MG63 (cell line): ENCODE measurements at regions not wholly inside any gene's neighbourhood (a gene's known extent, or its start where the extent isn't known, plus 50 kb on each side); places are given as distances from the start of the nearest gene placed in this dataset.
"Not testable (repeated sequence)": the region's sequence is repeated elsewhere in the genome, so short reads cannot be mapped to it uniquely, and the experiment has no call there.

Experiments used
- DNase-seq: peaks from one replicate; pipeline ENCODE4 v3.0.0-alpha.2; 2020
- H3K27me3 ChIP-seq: fragments of 250-450 bp; sonication (Bioruptor Pico); 2 replicates; pipeline ENCODE4 v1.5.1; 2020; ENCODE audit warnings: mild to moderate bottlenecking, moderate library complexity
- H3K36me3 ChIP-seq: fragments of 250-450 bp; sonication (Bioruptor Pico); 2 replicates; pipeline ENCODE4 v1.5.1; 2020; ENCODE audit warnings: mild to moderate bottlenecking, moderate library complexity
- H3K4me3 ChIP-seq: fragments of 250-450 bp; sonication (Bioruptor Pico); 2 replicates; pipeline ENCODE4 v1.5.1; 2020; ENCODE audit warnings: mild to moderate bottlenecking, moderate library complexity
- H3K9me3 ChIP-seq: fragments of 250-450 bp; sonication (Bioruptor Pico); 2 replicates; pipeline ENCODE4 v1.5.1; 2020; ENCODE audit warnings: mild to moderate bottlenecking, moderate library complexity

GRCh38 chr10:25105743-25106260, 69.0 kb upstream of the GPR158 start:
- Histone ChIP-seq H3K4me3 (no peak overlapping the region), H3K27me3 (no peaks in the 10 kb centered on the region), H3K9me3 (no peaks in the 10 kb centered on the region), H3K36me3 (no peaks in the 10 kb centered on the region)
- no peak for DNase-seq

GRCh38 chr10:25107756-25108155, 67.0 kb upstream of the GPR158 start:
- Histone ChIP-seq H3K9me3 (no peaks in the 10 kb centered on the region), H3K4me3 (no peak overlapping the region), H3K27me3 (no peaks in the 10 kb centered on the region), H3K36me3 (no peaks in the 10 kb centered on the region)
- DNase-seq: no peak

GRCh38 chr10:25109896-25110295, 64.9 kb upstream of the GPR158 start:
- H3K36me3 ChIP-seq, DNase-seq, H3K4me3 ChIP-seq, H3K27me3 ChIP-seq, H3K9me3 ChIP-seq: not testable (repeated sequence)

GRCh38 chr10:25112016-25112415, 62.8 kb upstream of the GPR158 start:
- Histone ChIP-seq H3K36me3 (no peaks in the 10 kb centered on the region), H3K9me3 (no peaks in the 10 kb centered on the region), H3K4me3 (no peak overlapping the region), H3K27me3 (no peaks in the 10 kb centered on the region; the same call in 1 of the 2 replicates)
- no peak for DNase-seq

DNA sequence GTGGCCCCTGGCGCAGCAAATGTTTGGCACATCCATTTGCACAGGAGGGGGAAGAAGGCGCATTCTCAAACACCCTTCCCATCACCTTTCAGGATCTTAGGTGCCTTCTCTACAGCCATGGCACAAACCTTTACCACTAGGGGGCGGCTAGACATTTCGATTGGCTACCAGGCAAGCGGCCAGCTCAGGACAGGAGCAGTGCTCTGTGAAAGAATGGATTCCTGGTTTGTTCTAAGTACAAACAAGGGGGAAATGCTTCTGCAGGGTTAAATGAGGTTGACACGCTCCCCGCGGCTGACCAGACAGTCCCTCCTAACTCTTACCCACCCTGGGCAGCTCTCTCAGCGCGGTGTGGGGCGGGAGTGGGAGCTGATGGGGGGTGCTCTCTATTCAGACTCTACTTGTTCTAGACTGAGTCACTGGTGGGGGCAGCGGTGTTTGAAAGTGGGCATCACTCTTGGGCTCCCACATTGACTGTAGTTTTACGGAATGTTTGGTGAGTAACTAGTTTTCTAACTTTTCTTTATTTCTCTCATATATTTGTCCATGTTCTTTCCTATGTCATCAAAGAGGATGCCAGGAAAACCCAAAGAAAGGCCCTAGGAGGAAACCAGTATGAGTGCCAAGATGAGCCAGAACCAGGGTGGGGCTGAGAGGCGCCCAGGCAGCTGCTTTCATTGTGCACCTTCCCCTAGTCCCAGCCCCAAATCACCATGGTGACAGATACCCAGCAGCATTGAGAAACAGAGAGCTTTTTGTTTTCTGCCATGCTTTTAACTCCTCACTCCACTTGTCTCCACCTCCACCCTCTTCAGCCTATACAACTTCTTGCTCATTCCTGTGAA, 61.4 kb upstream of the GPR158 start:
- DNase-seq: peak; percentile 65
- H3K36me3 ChIP-seq: no peaks in the 10 kb centered on the region
- no peaks in the 10 kb centered on the region for H3K9me3 ChIP-seq
- H3K4me3 ChIP-seq: no peak overlapping the region
- no peaks in the 10 kb centered on the region; the same call in 1 of the 2 replicates for H3K27me3 ChIP-seq

DNA sequence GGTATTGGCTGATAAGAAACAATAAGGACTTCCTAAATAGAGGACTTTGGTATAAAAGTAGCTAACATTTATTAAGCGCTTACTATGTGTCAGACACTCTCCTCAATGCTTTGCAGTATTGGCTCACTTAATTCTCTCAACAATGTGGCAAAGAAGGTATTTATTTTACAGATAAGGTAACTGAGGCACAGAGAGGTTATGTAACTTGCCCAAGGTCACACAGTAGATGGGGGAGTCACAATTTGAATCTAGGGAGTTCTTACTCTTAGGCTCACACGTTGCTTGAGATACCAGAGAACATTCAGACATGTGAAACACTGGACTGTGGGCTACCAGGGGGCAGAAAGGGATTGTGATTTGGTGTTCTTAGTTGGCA, 60.8 kb upstream of the GPR158 start:
- no peak for DNase-seq
- Histone ChIP-seq H3K27me3 (no peaks in the 10 kb centered on the region; the same call in 1 of the 2 replicates), H3K9me3 (no peaks in the 10 kb centered on the region), H3K4me3 (no peak overlapping the region), H3K36me3 (no peaks in the 10 kb centered on the region)

- no peak for DNase-seq
These were observed 57.0 kb upstream of the GPR158 start for GRCh38 chr10:25117757-25118156.

DNA sequence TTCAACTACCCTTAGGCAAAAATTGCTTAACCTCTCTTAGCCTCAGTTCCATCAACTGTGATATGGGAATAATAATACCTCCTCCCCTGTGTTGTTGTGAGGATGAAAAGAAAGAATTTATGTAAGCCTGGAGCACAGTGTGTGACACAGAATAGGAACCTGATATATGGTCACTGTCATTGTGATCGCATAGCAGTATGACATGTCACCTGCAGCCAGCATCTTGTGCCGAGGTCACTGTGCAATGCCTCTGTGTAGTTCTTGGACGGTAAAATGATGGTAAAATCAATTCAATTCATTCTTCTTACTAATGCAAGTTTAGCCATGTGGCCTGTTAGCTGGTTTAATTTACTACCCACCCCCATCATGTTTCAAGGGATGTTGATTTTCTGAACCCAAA, 54.6 kb upstream of the GPR158 start:
- Histone ChIP-seq H3K27me3 (no peaks in the 10 kb centered on the region; the same call in 1 of the 2 replicates), H3K36me3 (no peaks in the 10 kb centered on the region), H3K4me3 (no peak overlapping the region), H3K9me3 (no peaks in the 10 kb centered on the region)
- DNase-seq: no peak

More at GRCh38 chr10:25117757-25118156, 57.0 kb upstream of the GPR158 start:
- Histone ChIP-seq H3K27me3 (no peaks in the 10 kb centered on the region; the same call in 1 of the 2 replicates), H3K36me3 (no peaks in the 10 kb centered on the region), H3K4me3 (no peak overlapping the region), H3K9me3 (no peaks in the 10 kb centered on the region)
